GM18861 (cell line): ENCODE measurements at regions not wholly inside any gene's neighbourhood (a gene's known extent, or its start where the extent isn't known, plus 50 kb on each side); places are given as distances from the start of the nearest gene placed in this dataset.

ENCODE experiments used
- ATAC-seq: cut with Tn5 transposase; IDR thresholded peaks from one replicate; pipeline ENCODE4 v1.9.1; 2021; ENCODE audit not compliant: unreplicated experiment

GRCh38 chr3:178062126-178062525 lies 474.1 kb upstream of the KCNMB2 start:
- no peak for ATAC-seq

- ATAC-seq, result no peak
These were observed 472.8 kb upstream of the KCNMB2 start for GRCh38 chr3:178063461-178063860.

GRCh38 chr3:178067721-178068120 lies 468.5 kb upstream of the KCNMB2 start:
- ATAC-seq, result no peak

GRCh38 chr3:178072391-178073305 lies 463.6 kb upstream of the KCNMB2 start:
- ATAC-seq, result no peak

- ATAC-seq, result no peak
These were observed 462.9 kb upstream of the KCNMB2 start for GRCh38 chr3:178073366-178073765.

GRCh38 chr3:178075344-178075743 lies 460.9 kb upstream of the KCNMB2 start:
- no peak for ATAC-seq

GRCh38 chr3:178078953-178079352 lies 457.3 kb upstream of the KCNMB2 start:
- no peak for ATAC-seq

GRCh38 chr3:178079966-178080365 lies 456.3 kb upstream of the KCNMB2 start:
- ATAC-seq, result no peak

GRCh38 chr3:178082326-178082906 lies 453.8 kb upstream of the KCNMB2 start:
- no peak for ATAC-seq

- ATAC-seq, result no peak
These were observed 452.1 kb upstream of the KCNMB2 start for GRCh38 chr3:178083906-178084866.

GRCh38 chr3:178084938-178085816 lies 451.1 kb upstream of the KCNMB2 start:
- ATAC-seq, result no peak

- ATAC-seq, result no peak
These were observed 450.5 kb upstream of the KCNMB2 start for GRCh38 chr3:178085817-178086123.

GRCh38 chr3:178086144-178086825 lies 450.0 kb upstream of the KCNMB2 start:
- ATAC-seq, result no peak

GRCh38 chr3:178087376-178087775 lies 448.9 kb upstream of the KCNMB2 start:
- no peak for ATAC-seq

- ATAC-seq, result no peak
These were observed 447.3 kb upstream of the KCNMB2 start for GRCh38 chr3:178088963-178089362.

GRCh38 chr3:178090899-178091298 lies 445.3 kb upstream of the KCNMB2 start:
- no peak for ATAC-seq

GRCh38 chr3:178095522-178095921 lies 440.7 kb upstream of the KCNMB2 start:
- ATAC-seq, result no peak

GRCh38 chr3:178096955-178097354 lies 439.3 kb upstream of the KCNMB2 start:
- ATAC-seq, result no peak

- ATAC-seq, result no peak
These were observed 438.7 kb upstream of the KCNMB2 start for GRCh38 chr3:178097576-178097975.

- no peak for ATAC-seq
These were observed 437.0 kb upstream of the KCNMB2 start for GRCh38 chr3:178099274-178099673.
